Tibial nerve (tissue), 4 donors: ENCODE measurements at regions not wholly inside any gene's neighbourhood (a gene's known extent, or its start where the extent isn't known, plus 50 kb on each side); places are given as distances from the start of the nearest gene placed in this dataset.

Experiments used
- DNase-seq, 2 donors: peaks; one replicate each; pipeline ENCODE4 v3.0.0-alpha.2; 2019; ENCODE audit warnings: low spot score in 2 of 2
- H3K27ac ChIP-seq, 4 donors: fragments of 200-600 bp; sonication (generic) in 3 of 4; one replicate each; pipeline ENCODE4 v1.5.1; 2017 to 2019; ENCODE audit warnings: mild to moderate bottlenecking in 1 of 4
- H3K27me3 ChIP-seq, 2 donors: fragments of 200-600 bp; sonication (generic) in 1 of 2; one replicate each; pipeline versions ENCODE4 v1.5.1 to v1.6.0; 2017 to 2019
- H3K36me3 ChIP-seq, 3 donors: fragments of 200-600 bp; sonication (generic); one replicate each; pipeline ENCODE4 v1.5.1; 2018 to 2019
- H3K4me1 ChIP-seq, 4 donors: fragments of 200-600 bp; sonication (generic) in 3 of 4; one replicate each; pipeline ENCODE4 v1.5.1; 2017 to 2019
- H3K4me3 ChIP-seq, 4 donors: fragments of 200-600 bp; sonication (generic) in 3 of 4; one replicate each; pipeline ENCODE4 v1.5.1; 2017 to 2019; ENCODE audit warnings: mild to moderate bottlenecking in 1 of 4, moderate library complexity in 1 of 4
- H3K9me3 ChIP-seq, 4 donors: fragments of 200-600 bp; sonication (generic) in 3 of 4; one replicate each; pipeline ENCODE4 v1.5.1; 2017 to 2019
- CTCF ChIP-seq, 5 experiments: fragments of 200-600 bp in 3 of 5; fragments of 450-650 bp in 2 of 5; sonication (generic) in 3 of 5; IDR thresholded peaks; one replicate each; pipeline ENCODE4 v1.5.1; 2016 to 2019; ENCODE audit warnings: antibody characterized with exemption in 5 of 5, mild to moderate bottlenecking in 3 of 5, moderate library complexity in 2 of 5
- EP300 ChIP-seq, 2 donors: sonication (generic); formaldehyde crosslinking; IDR thresholded peaks; one replicate each; pipeline ENCODE4 v1.6.1; 2017; ENCODE audit warnings: antibody characterized with exemption in 2 of 2, mild to moderate bottlenecking in 1 of 2
- POLR2A ChIP-seq, 2 donors: fragments of 450-650 bp; IDR thresholded peaks; one replicate each; pipeline ENCODE4 v1.6.1; 2017; ENCODE audit warnings: antibody characterized with exemption in 2 of 2, mild to moderate bottlenecking in 2 of 2, moderate library complexity in 2 of 2
- WGBS, 2 donors: methylation state at CpG; one replicate each; pipeline ENCODE4 v1.1.5; 2018; 5-methylcytosine and 5-hydroxymethylcytosine counted together

DNA sequence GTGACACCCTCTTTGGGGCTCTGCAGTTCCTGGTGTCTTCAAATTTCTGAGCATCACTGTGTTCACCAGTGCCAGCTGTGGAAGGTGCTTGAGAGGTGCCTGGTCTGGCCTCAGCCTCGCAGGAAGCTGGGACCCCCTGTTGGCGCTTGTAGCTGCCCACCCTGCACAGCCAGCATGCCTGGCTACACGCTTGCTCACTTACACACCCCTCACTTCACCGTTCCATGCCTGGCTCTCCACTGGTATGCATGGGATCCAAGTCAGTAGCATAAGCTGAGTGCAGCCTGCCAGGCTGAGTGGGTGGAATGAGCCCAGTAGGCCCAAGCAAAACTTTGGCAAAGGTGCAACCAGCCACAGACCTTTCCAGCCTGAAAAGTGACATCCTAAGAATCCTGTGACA lies 801.4 kb upstream of the PTPRD start:
- no peaks in the 10 kb centered on the region for H3K27me3 ChIP-seq
- 64 to 100% methylated on average over 4 of the region's 4 CpGs for WGBS, 2 donors
- H3K4me3 ChIP-seq, result no peak overlapping the region
- no peaks in the 10 kb centered on the region for H3K4me1 ChIP-seq
- peaks cover 0 to 13% (median 0%) of the 10 kb centered on the region in 4 donors for H3K9me3 ChIP-seq
- DNase-seq, result no peak
- no peak for TF ChIP-seq CTCF (IDR thresholded peaks at IDR 0.05)
- no peak for TF ChIP-seq POLR2A (IDR thresholded peaks at IDR 0.05)
- TF ChIP-seq EP300 (IDR thresholded peaks at IDR 0.05), result no peak
- no peaks in the 10 kb centered on the region for H3K36me3 ChIP-seq
- H3K27ac ChIP-seq, result no peak overlapping the region

DNA sequence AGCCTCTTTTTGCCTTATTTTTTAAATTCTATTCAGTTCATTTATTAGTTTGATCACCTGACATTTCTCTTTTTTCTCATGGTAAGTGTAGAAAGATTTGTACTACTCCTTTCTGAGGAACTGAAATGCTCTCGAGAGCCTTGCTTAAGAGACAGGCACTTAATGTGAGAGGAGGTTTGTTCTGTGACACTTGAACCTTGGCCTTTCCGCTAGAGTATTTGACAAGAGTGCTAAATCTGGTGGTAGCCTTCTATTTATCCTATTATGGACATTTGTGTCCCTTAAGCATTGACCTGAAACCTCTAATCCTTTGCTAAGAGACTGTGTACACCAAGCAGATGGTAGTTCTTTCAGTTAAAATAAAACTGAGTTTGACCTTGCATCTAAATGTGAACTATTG lies 805.0 kb upstream of the PTPRD start:
- H3K27ac ChIP-seq, result no peak overlapping the region
- WGBS, 2 donors, result 31% methylated on average over 2 of the region's 2 CpGs
- TF ChIP-seq EP300 (IDR thresholded peaks at IDR 0.05) (no peak), CTCF (IDR thresholded peaks at IDR 0.05) (no peak), POLR2A (IDR thresholded peaks at IDR 0.05) (no peak)
- H3K4me3 ChIP-seq, result no peak overlapping the region
- no peaks in the 10 kb centered on the region for H3K4me1 ChIP-seq
- no peaks in the 10 kb centered on the region for H3K27me3 ChIP-seq
- H3K36me3 ChIP-seq, result no peaks in the 10 kb centered on the region
- no peak for DNase-seq
- peaks cover 0 to 13% (median 0%) of the 10 kb centered on the region in 4 donors for H3K9me3 ChIP-seq

DNA sequence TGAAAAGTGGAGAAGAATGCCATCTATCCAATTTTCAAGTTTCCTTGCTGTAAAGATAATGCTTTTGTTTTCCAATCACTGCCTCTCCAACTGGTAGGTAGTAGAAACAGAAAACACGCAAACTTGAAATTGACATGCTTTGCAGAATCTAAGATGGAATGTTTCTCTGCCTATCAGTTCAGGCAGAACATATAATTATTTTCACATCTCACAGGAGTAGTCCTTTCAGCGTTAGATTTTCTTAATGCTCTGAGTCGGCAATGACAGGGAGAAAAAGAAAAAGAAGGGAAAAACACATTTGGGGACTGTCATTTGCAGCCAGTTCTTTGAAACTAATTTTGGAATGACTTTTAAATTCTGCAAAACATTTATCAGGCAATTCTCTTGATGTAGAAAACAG lies 818.7 kb upstream of the PTPRD start:
- no peak overlapping the region for H3K4me3 ChIP-seq
- H3K27ac ChIP-seq, result no peak overlapping the region
- no peaks in the 10 kb centered on the region for H3K27me3 ChIP-seq
- no peaks in the 10 kb centered on the region for H3K36me3 ChIP-seq
- H3K4me1 ChIP-seq, result no peaks in the 10 kb centered on the region
- 89 to 90% methylated on average over 3 of the region's 3 CpGs for WGBS, 2 donors
- TF ChIP-seq CTCF (IDR thresholded peaks at IDR 0.05), result no peak
- no peak for TF ChIP-seq POLR2A (IDR thresholded peaks at IDR 0.05)
- TF ChIP-seq EP300 (IDR thresholded peaks at IDR 0.05), result no peak
- DNase-seq, result no peak
- H3K9me3 ChIP-seq, result no peaks in the 10 kb centered on the region

GRCh38 chr9:11432361-11432760 lies 819.6 kb upstream of the PTPRD start:
- Histone ChIP-seq H3K4me1 (no peaks in the 10 kb centered on the region), H3K27ac (no peak overlapping the region), H3K4me3 (no peak overlapping the region), H3K9me3 (no peaks in the 10 kb centered on the region), H3K27me3 (no peaks in the 10 kb centered on the region), H3K36me3 (no peaks in the 10 kb centered on the region)
- 90 to 92% methylated on average over 1 of the region's 1 CpG for WGBS, 2 donors
- no peak for DNase-seq
- TF ChIP-seq EP300 (IDR thresholded peaks at IDR 0.05) (no peak), CTCF (IDR thresholded peaks at IDR 0.05) (no peak), POLR2A (IDR thresholded peaks at IDR 0.05) (no peak)

DNA sequence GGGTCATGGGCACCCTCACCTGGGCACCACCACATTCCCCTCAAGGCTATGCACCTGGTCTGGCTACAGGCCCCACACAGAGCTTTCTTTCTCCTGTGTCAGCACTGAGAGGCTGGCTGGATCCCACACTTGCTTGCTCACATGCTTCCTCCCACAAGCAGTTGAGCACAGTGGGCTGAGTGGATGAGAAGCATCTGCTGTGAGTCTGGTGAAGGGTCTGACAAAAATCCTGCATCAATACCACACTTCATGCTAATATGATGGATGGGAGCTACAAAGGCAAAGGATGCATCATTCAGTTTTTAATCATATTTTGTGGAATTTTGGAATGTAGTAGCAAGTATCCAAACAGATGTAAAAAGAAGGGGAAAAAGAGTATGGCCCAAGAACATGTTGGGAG lies 830.8 kb upstream of the PTPRD start:
- Histone ChIP-seq H3K4me1 (no peaks in the 10 kb centered on the region), H3K36me3 (no peaks in the 10 kb centered on the region), H3K4me3 (no peak overlapping the region), H3K27ac (no peak overlapping the region), H3K9me3 (no peaks in the 10 kb centered on the region), H3K27me3 (no peaks in the 10 kb centered on the region)
- no peak for DNase-seq
- TF ChIP-seq POLR2A (IDR thresholded peaks at IDR 0.05) (no peak), EP300 (IDR thresholded peaks at IDR 0.05) (no peak), CTCF (IDR thresholded peaks at IDR 0.05) (no peak)
